HG03469 (cell line): ENCODE measurements at regions not wholly inside any gene's neighbourhood (a gene's known extent, or its start where the extent isn't known, plus 50 kb on each side); places are given as distances from the start of the nearest gene placed in this dataset.

ENCODE experiments used
- ATAC-seq: cut with Tn5 transposase; IDR thresholded peaks from one replicate; pipeline ENCODE4 v1.9.1; 2021; ENCODE audit warnings: mild to moderate bottlenecking, moderate library complexity, moderate number of reproducible peaks; ENCODE audit not compliant: unreplicated experiment

- ATAC-seq, result no peak
These were observed 138.9 kb downstream of the PTH2R start for GRCh38 chr2:208545403-208546042.

GRCh38 chr2:208546107-208546506 is 139.5 kb downstream of the PTH2R start:
- ATAC-seq, result no peak

- ATAC-seq, result no peak
These were observed 140.5 kb downstream of the PTH2R start for GRCh38 chr2:208546860-208547650.

DNA sequence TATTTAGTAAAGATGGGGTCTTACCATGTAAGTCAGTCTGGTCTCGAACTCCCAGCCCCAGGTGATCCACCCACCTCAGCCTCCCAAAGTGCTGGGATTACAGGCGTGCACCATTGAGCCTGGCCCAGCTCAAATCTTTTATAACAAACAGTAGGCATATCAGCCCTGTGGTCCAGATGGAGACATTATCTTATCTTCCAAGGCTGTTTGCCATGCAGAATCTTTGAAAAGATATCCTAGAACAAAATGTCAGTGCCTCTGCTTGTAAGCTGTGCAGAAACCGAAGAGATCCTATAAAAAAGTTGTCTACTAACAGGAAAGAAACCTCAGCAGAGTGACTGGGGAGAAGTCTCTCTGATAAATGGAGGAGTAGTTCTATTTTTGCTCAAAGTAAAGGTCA is 142.1 kb downstream of the PTH2R start:
- no peak for ATAC-seq

- ATAC-seq, result no peak
These were observed 143.1 kb downstream of the PTH2R start for GRCh38 chr2:208549546-208550158.

GRCh38 chr2:208552943-208553342 is 146.4 kb downstream of the PTH2R start:
- ATAC-seq, result no peak

DNA sequence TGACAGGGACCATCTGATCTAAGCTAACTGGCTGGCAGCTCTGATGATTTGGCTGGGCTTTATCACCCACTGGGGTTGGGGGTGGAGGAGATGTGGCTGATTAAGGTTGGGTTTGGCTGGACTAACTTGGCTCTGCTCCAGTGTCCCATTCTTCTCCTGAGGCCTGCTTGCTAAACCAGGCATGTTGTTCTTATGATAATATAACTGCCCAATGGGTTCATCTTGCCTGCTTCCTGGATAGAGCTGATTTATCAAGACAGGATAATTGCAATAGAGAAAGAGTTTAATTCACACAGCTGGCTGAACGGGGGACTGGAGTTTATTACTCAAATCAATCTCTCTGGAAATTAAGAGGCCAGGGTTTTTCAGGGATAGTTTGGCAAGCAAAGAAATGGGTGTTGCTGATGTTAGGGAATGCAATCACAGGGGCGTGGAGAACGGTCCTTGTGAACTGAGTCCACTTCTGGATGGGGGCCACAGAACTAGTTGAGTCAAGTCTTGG is 150.4 kb downstream of the PTH2R start:
- no peak for ATAC-seq

GRCh38 chr2:208565690-208566416 is 159.3 kb downstream of the PTH2R start:
- ATAC-seq, result no peak

- ATAC-seq, result no peak
These were observed 161.6 kb downstream of the PTH2R start for GRCh38 chr2:208568203-208568602.

- ATAC-seq, result no peak
These were observed 163.5 kb downstream of the PTH2R start for GRCh38 chr2:208570066-208570465.

DNA sequence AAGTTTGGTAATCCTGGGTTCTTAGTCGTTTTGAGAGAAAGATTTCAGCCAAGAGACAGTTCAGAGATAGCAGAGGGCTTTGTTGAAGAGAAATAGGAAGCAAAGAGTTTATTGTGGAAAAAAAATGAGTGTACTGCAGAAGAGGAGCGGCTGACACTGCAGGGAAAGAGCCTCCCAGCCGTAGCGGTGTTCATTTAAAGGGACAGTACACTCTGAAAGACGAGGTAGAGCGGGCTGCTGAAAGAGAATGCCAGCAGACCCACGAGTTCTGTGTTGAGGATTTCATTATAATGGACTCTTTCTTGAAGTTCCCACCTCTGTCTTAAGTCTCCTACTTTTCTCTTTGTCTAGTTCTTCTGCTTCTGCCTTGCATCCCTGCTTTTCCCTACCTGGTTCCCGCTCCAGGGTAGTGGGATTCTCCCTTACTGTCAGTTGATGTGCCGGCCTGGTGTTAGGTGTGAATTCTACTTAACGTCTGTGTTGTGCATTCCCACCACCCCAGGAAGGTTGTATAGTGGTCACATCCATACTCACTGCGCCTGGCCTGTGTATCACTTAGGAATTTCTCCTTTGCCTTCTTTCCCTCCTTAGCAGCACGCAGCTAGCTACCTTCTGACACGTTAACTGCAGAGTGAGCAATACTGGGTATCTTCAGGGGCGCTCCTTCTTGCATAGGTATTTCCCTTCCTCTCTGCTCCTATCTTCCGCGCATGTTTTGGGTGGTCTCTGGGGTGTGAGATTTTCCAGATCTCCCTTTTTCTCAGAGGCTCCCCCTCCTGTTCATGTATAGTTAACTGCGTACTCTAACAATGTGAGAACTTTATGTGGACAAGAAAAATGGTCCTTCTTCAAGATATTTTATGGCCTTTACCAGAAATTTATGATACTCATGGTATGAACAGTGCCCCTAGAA is 164.5 kb downstream of the PTH2R start:
- ATAC-seq, result no peak

GRCh38 chr2:208571764-208572131 is 165.2 kb downstream of the PTH2R start:
- no peak for ATAC-seq

GRCh38 chr2:208573569-208573968 is 167.0 kb downstream of the PTH2R start:
- no peak for ATAC-seq

GRCh38 chr2:208579678-208580077 is 173.1 kb downstream of the PTH2R start:
- no peak for ATAC-seq

- no peak for ATAC-seq
These were observed 177.9 kb downstream of the PTH2R start for GRCh38 chr2:208584378-208584985.

- no peak for ATAC-seq
These were observed 179.9 kb downstream of the PTH2R start for GRCh38 chr2:208586516-208586915.

- no peak for ATAC-seq
These were observed 188.2 kb downstream of the PTH2R start for GRCh38 chr2:208594642-208595385.

- no peak for ATAC-seq
These were observed 189.0 kb downstream of the PTH2R start for GRCh38 chr2:208595386-208596275.
